Medulla oblongata (tissue), 1 donor: ENCODE measurements at regions not wholly inside any gene's neighbourhood (a gene's known extent, or its start where the extent isn't known, plus 50 kb on each side); places are given as distances from the start of the nearest gene placed in this dataset.
A peak's percentile ranks its signal among the peaks of the same experiment; 100 is the strongest.
"Not testable (repeated sequence)": the region's sequence is repeated elsewhere in the genome, so short reads cannot be mapped to it uniquely, and the experiment has no call there.

Source experiments
- DNase-seq: peaks from one replicate; pipeline ENCODE4 v3.0.0-alpha.2; 2015; ENCODE audit errors: extremely low spot score

DNA sequence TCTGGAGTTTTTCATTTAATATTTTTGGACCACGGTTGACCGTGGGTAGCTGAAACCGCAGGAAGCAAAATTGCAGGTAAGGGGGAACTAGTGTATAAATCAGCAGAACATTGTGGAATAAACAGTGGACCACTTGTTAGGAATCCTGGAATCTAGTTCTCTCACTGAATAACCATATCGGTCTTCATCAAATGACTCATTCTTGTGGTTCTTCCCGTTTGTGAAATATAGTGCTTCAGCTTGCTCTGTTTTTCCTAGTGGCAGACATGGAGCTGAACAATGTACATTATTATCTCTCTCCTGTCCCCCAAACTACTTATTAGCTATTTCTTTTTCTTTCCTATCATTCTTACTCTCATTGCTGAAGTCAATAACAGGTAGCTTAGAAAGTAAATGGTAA, 61.9 kb downstream of the HSPA13 start:
- no peak for DNase-seq

DNA sequence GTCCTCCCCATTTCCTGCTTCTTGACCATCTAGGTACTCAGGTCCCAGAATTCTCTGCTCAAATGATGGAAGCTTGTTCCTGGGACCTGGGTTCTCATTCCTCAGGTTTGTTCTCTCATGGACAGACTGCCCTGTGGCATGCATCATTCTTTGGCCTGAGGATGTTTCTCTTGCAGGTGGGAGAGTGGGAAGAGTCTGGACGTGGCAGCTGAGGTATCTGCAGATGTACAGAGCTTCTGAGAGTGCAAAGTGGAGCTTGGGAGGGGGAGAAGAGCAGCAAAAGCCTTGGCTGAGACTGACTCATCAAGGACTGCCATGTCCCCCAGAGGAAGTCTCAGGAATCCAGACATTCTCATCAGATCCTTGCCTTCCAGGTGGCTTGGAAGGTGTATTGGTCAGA, 63.1 kb downstream of the HSPA13 start:
- DNase-seq, result no peak

DNA sequence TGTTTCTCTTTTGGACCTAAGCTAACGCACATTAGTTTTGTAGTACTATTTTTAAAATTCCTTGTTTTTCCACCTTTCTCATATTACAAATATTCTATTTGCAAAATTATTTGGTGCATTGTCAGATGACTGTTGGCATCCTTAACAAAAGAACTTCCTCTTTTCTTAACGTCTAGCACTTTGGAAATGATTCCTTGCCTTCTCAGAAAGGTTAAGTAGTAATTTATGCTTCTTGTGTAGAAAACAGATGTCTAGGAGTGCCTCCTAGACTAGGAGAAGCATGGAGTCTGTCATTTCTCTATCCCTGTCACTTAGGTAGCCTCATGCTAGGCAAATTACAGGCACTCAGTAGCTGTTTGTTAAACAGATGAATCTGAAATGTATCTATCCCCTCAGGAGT, 64.4 kb downstream of the HSPA13 start:
- DNase-seq, result no peak

DNA sequence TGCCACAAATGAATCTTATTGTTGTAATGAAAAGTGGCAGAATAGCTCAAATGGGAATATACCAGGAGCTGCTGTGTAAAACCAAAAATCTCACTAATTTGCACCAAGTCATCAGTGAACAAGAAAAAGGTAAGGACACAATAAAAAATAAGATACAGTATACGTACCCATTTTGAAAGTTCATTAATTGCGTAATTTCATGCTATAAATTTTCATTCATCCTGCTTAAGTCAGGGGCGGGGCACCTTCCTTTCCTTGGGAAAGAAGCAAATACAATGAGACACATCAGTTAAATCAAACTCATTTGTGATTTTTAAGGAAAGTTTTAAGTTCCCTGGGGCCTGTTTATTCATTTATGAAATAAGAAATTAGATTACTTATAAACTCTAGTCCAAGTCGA, 65.4 kb downstream of the HSPA13 start:
- DNase-seq, result no peak

DNA sequence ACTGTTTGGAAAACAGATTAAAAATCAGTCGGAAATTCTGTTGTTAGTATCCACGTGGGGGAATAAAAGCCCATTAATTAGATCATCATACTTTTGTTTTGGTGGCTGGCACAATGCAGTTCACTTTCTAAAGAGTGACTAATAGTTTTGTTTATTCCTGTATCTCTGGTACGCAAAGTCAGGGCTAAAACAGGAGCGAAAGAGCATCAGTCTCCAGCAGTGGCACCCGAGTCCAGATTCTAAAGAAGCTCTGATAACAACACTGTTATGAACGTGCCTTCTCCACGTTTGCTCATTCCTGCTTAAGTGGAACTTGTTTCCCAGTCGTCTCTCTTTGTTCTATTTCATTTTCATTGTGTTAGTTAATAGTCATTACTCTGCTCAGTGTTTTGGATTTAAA, 69.6 kb downstream of the HSPA13 start:
- DNase-seq, result no peak

DNA sequence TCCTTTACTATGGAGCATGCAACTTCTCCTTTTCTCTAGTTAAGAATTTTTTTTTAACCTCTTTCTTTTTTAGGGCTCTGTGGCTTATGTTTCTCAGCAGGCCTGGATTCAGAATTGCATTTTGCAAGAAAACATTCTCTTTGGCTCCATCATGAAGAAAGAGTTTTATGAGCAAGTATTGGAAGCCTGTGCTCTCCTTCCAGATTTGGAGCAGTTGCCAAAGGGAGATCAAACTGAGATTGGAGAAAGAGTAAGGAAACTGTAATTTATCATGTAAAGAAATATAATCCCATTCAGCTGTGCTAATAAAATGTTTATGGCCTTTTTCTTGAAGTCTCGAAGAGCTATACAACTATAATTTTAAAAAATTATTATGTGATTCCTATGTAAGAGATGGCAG, 70.1 kb downstream of the HSPA13 start:
- DNase-seq, result no peak

DNA sequence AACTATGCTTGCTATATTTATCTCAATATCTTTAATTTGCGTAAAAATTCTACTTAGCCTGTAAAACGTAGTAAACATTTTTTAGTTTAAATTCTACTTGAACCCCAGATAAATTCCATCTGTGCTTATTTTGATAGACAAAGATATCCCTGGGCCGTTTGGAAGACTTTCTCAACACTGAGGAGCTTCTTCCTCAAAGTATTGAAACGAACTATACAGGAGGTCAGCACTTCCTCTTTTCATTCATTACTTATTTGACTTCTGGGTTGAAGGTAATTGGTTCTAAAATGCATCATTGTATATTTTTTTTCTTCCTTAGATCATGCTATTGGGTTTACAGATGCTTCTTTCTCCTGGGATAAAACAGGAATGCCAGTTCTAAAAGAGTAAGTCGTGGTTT, 74.7 kb downstream of the HSPA13 start:
- peak; percentile 13 for DNase-seq

DNA sequence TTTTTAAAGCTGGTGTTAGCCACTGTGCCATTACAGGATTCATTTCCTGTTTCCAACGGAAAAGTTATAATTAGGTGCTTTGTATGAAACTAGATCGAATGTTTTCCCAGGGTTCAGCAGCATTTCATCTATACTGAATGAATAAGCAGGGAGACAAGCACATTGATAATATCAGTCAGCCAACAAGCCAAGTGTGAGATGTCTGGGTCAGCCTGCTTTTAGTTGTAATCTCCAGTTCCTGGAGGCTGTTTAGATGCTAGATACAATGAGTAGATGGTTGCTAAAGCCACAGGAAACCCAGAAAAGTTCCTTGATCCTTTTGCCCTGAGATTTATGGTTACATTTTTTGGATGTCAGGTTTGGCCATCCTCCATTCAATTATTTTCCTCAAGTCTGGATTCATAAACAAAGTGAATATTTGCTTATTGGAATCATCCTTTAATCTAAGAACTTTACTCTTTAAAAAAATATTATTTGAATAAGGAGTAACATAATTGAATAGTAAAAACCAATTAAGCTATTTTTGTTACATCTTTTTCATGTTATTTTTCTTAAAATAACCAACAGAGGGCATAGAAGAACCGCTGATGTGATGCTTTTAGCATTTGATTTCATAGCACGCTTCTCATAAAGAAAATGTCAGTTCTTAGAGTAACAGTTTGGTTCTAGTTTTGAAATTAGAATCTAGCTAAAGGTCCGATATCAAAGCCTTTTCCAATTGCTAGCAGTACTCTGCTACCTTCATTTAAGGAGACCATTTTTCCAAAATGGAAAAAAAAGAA, 76.6 kb downstream of the HSPA13 start:
- peak; percentile 29 for DNase-seq

DNA sequence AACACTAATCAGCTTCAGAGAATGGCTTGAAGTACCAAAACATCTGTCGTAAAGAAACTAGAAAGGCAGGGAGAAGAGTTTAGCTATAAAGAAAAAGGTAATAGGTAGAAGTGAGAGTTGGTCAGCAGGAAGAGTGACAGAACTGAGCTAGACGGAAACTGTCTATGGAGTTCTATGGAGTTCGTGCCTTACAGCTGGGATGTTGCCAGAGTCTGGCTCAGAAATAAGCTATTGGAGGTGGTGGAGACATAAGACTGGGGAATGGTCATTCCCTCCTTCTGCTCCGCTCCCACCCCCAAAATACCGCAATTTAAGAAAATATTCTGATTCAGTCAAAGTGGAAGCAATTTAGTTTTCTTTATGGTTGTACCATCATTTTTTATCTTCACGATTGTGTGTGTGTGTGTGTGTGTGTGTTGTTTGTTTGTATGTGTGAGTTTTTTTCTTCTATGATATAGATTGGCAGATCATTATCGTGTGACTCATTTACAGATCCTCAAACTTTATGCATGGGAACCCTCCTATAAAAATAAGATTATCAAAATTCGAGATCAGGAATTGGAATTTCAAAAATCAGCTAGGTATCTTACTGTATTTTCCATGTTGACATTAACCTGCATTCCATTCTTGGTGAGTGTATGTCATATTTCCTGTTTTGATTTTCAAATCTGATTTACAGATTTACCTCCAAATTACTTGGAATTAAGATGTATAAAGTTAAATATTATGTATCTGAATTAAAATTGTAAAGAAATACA, 79.0 kb downstream of the HSPA13 start:
- no peak for DNase-seq

DNA sequence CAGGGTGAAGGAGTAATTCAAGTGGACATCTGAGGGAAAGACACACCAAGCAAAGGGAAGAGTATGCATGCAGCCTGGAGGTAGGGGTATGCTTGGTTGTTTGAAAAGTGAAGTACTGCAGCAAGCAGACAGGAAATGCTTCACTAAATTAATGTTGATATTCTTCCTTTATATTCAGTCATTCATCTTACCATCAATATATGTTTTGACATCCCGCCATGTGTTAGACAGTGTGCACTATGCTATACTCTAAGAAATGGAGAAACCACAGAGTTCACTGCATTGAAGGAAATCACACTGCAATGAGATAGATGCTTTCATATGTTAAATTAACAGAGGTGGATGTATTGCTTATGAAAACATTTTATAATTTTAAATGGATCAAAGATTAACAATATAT, 82.9 kb downstream of the HSPA13 start:
- no peak for DNase-seq

DNA sequence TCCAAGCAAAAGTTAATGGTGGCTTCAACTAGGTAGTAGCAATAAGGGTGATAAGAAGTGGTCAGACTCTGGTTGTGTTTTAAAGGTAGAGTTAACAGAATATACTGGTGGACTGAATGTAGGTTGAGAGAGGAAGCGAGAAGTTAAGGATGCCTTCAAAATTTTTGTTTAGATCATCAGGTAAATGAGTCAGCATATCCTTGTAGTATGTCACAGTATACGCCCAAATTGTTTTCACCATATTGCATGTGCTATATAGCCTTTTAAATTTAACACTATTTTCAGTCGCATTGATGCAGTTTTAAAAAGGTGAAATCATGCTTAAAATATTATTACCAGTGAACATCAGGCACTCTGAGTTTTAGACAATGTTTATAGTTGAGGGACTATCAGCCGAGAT, 74.6 kb downstream of the RBM11 start:
- no peak for DNase-seq

DNA sequence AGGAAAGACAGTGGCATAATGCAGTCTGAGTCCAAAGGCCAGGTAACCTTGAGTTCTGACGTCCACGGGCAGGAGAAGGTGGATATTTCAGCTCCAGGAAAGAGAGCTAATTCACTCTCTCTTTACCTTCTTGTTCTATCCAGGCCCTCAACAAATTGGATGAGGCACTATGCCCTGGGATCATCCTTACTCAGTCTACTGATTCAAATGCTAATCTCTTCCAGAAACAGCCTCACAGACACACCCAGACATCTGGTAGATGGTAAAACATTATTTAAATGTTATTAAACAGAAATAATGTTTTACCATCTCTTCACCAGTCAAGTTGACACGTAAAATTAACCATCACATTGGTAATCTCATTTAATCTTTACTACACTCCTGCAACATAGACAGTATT, 73.0 kb downstream of the RBM11 start:
- DNase-seq, result no peak

DNA sequence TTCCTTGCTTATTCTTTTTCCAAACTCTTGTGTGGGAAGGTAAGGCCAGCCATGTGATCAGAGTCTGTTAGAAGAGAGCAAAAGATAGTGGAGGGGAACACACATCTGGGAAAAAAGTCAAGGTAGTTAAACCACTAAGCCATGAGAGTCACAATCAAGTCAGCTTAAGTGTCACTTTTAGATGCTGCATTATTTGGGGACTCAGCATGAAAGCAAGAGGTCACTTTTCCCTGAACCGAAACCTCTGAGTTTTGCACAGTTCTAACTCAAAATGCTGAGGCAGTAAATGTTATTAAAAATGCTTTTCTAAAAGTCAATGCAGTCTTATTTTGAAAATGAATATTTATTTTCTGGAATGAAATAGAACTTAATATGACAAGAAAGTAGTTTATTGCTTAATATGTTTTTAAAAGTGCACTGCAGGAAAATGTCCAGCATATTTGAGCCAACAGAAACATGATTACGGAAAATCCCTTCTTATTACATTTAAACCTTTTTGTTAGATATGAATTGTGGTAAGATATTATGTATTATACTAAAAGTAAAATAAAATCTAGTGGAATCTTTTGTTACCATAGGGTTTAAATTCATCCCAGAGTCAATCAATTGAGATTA, 69.3 kb downstream of the RBM11 start:
- no peak for DNase-seq

DNA sequence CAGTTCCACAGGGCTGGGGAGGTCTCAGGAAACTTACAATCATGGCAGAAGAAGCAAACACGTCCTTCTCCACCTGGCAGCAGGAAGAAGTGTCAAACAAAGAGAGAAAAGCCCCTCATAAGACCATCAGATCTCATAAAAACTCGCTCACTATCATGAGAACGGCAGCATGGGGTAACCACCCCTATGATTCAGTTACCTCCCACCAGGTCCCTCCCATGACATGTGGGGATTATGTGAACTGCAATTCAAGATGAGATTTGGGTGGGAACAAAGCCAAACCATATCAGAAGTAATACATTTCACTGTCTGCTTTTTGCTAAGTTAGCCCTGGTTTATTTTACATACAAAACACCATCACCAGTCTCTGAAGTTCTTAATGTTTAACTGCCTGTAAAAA, 68.5 kb downstream of the RBM11 start:
- DNase-seq, result no peak

DNA sequence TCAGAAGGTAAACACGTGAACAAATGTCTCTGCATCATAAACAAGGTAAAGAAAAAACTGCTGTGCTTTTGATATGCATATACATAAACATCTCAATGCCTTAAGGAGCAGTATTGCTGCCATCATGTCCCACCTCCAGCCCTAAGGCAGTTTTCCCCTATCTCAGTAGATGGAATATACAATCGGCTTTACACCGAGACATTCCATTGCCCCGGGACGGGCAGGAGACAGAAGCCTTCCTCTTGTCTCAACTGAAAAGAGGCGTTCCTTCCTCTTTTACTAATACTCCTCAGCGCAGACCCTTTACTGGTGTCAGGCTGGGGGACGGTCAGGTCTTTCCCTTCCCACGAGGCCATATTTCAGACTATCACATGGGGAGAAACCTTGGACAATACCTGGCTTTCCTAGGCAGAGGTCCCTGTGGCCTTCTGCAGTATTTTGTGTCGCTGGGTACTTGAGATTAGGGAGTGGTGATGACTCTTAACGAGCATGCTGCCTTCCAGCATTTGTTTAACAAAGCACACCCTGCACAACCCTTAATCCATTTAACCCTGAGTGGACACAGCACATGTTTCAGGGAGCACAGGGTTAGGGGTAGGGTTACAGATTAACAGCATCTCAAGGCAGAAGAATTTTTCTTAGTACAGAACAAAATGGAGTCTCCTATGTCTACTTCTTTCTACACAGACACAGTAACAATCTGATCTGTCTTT, 65.4 kb downstream of the RBM11 start:
- not testable (repeated sequence) for DNase-seq
